SH-SY5Y (cell line): ENCODE measurements at regions not wholly inside any gene's neighbourhood (a gene's known extent, or its start where the extent isn't known, plus 50 kb on each side); places are given as distances from the start of the nearest gene placed in this dataset.

ENCODE experiments used
- GATA2 ChIP-seq: IDR thresholded peaks from 2 replicates; pipeline ENCODE4 v1.6.1; 2011; ENCODE audit warnings: mild to moderate bottlenecking, low read depth, low read length
- GATA3 ChIP-seq: IDR thresholded peaks from 2 replicates; pipeline ENCODE4 v1.6.1; 2011; ENCODE audit warnings: low read depth, mild to moderate bottlenecking, low read length, moderate library complexity

DNA sequence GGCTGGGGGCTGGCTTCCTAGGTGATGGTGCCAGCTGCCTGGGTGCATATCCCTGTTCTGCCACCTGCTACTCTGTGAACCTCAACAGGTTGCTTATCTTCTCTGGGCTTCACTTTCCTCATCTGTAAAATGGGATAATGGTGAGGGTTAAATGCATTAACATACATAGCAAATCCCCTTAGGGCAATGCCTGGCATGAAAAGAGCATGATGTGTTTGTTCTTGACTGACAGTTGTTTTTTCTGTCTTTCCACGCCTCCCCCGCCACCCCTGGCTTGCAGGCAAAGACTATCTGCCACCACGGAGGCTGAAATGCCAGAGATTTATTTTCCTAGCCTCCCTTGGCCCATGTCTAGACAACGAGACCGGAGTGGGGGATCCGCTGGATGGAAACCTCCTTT is 280.5 kb downstream of the NSG2 start:
- TF ChIP-seq GATA2 (no peak), GATA3 (no peak)
